GM23248 (cell line): ENCODE measurements at regions not wholly inside any gene's neighbourhood (a gene's known extent, or its start where the extent isn't known, plus 50 kb on each side); places are given as distances from the start of the nearest gene placed in this dataset.

ENCODE experiments used
- EZH2 ChIP-seq: fragments of 200-600 bp; sonication (generic); IDR thresholded peaks from 2 replicates; pipeline ENCODE4 v1.6.1; 2018; ENCODE audit warnings: antibody characterized with exemption, mild to moderate bottlenecking; ENCODE audit not compliant: insufficient read depth, poor library complexity, severe bottlenecking
- EZH2phosphoT487 ChIP-seq: fragments of 200-600 bp; sonication (generic); IDR thresholded peaks from 2 replicates; pipeline ENCODE4 v1.6.1; 2018; ENCODE audit warnings: antibody characterized with exemption, moderate library complexity, mild to moderate bottlenecking, low read depth; ENCODE audit not compliant: insufficient read depth

DNA sequence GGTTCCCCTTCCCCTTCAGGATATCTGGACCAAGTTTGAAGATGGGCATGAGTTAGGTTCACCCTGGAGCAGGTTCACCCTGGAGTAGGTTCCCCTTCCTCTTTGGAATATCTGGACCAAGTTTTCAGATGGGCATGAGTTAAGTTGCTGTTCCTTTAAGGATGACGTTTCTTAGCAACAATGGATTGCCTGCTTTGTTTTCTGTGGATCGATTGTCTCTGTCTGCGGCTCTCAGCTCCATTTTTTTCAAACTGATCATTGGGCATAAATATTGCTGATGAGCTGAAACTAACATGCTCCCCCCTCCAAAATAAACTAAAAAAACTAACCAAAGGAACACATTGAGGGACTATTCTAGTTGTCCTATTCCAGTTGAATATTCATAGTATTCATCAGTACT is 149.5 kb downstream of the SPP2 start:
- TF ChIP-seq EZH2 (no peak), EZH2phosphoT487 (no peak)
